GM21717 (cell line): ENCODE measurements at regions not wholly inside any gene's neighbourhood (a gene's known extent, or its start where the extent isn't known, plus 50 kb on each side); places are given as distances from the start of the nearest gene placed in this dataset.

ENCODE experiments used
- ATAC-seq: cut with Tn5 transposase; IDR thresholded peaks from one replicate; pipeline ENCODE4 v1.9.1; 2021; ENCODE audit warnings: mild to moderate bottlenecking, moderate library complexity; ENCODE audit not compliant: unreplicated experiment

GRCh38 chr6:148137652-148138051 lies 205.0 kb upstream of the SASH1 start:
- ATAC-seq = no peak

DNA sequence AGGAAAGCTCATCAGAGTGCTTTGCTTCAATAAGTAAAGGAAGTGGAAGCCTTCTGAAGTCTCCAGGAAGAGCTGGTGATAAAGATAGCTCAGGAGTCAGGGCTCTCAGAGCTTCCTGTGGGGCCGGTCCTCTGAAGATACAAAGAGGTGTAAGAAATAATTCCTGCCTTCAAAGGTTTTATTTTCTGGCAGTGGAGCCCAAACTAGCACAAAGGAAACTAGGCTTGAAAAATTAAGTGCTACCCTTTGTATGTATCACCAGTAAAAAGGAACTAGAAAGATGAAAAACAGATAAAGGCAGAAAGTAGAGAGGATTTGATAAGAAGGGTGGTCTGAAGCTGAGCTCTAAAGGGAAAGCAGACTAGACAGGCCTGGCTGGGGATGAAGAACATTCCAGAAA lies 204.1 kb upstream of the SASH1 start:
- ATAC-seq = no peak

- ATAC-seq = no peak
Measured at GRCh38 chr6:148140772-148141557, 201.7 kb upstream of the SASH1 start.

DNA sequence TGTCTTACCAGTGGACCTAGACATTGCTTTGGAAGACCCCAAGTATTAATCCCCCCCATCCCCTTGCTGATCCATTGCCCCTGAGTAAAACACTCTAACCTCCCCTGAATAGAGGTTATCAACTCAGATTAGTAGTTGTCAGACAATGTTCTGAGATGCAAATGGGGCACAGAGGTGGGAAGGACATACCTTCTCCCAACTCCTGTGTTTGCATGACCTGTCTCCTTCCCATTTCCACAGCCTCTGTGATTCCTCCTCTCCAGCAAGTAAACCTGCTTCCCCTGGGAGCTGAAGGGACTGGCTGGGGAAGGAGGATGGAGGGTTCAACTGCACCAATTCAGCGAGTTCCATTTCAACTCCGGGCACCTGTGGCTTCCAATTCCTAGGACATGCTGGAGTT lies 199.8 kb upstream of the SASH1 start:
- ATAC-seq = no peak

DNA sequence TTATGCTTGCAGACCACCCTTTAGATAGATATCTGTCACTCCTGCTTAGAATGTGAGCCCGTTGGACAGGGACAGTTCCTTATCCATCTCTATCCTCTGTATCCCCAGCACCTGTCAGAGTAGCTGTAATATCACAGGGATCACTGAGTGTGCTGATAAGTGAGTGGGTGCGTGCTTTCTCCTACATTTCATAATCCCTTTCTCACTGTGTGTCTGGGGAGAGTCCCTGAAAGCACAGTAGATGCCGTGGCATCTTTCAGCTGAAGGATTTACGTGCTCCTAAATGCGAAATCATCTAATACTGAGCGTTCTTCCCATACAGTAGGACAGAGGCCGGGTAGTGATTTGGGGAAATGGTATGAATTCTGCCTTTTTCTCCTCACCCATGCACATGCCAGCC lies 198.9 kb upstream of the SASH1 start:
- no peak for ATAC-seq

- peak; percentile 62 for ATAC-seq
Measured at GRCh38 chr6:148144917-148145521, 197.6 kb upstream of the SASH1 start.

GRCh38 chr6:148146717-148147462 lies 195.7 kb upstream of the SASH1 start:
- ATAC-seq = peak; percentile 49

- no peak for ATAC-seq
Measured at GRCh38 chr6:148147463-148147830, 195.2 kb upstream of the SASH1 start.

DNA sequence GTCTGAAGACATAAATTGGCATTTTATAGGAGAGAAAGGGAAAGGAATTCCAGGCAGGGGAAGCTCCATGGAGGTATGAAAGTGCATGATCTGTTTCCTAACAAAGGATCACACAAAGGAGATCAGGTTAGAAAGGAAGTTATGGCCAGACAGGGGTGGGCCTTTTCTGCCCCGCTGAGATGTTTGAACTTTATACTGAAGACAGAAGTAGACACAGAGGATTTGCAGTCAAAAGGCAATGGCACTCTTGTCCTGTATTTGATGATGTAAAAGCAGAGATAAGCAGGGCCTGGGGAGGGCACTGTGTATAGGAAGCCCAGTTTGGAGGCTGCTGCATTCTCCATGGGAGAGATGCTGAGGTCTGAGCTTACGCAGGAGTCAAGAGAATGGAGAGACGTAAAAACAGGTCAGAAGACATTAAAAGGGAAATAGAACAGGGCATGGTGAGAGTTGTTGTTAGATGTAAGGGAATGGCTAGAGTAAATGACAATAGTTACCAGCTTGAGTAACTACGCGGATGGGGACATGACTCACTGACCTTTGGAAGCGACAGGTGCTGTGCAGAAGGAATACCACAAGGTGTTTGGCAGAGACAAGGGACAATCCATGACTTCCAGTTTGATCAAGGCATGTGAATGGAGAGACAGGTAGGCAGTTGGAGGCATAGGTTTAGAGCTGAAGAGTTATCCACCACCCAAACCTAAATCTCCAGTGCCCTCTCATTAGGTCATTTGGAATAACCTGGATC lies 190.6 kb upstream of the SASH1 start:
- ATAC-seq = no peak

DNA sequence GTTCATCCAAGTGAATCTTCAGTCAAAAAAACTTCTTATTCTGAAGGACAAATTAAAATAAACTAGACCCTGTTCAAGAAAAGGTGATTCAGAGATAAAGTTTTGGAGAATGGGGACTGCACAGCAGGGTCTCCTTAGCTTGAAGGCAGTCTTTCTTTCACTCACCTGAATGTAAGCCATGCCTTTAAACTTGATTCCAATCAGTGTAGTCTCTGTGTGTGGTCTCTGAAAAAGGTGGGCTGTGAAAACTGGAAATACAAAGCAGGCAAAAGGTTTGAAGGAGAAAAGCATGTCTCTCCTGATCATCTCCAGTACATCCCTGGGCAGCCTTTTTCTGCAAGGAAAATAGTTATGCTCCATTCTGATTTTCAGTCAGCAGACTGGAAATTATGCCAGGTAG lies 188.0 kb upstream of the SASH1 start:
- no peak for ATAC-seq

- ATAC-seq = no peak
Measured at GRCh38 chr6:148155293-148155692, 187.3 kb upstream of the SASH1 start.

GRCh38 chr6:148157841-148158240 lies 184.8 kb upstream of the SASH1 start:
- no peak for ATAC-seq

GRCh38 chr6:148164645-148165044 lies 178.0 kb upstream of the SASH1 start:
- no peak for ATAC-seq

DNA sequence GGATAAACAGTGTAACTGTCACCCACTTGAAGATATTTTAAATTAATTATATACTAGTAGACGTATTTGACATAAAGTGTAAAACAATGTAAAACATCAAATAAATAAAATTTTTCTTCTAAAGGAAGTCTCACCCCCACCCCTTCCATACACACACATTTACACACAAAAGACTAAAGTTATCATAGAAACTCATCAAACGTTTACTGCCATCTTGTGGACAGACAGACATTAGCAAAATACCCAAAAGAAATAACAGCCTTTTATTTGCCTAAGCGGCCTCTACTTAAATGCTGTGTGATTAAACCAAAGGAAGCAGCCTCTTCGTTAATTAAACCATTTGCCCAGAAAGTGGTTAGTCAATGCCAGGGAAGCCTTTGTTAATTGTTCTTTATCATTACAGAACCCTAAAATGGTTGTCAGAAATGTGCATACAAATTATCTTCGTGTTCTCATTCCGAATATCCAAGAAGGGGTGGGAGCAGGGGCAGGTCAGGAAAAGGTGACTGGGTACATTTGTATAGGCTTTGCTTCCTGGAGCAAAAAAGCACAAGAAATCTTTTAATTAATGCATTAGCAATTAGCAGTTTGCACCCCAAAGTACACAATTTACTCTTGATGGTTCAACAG lies 176.2 kb upstream of the SASH1 start:
- no peak for ATAC-seq

GRCh38 chr6:148169706-148170105 lies 172.9 kb upstream of the SASH1 start:
- ATAC-seq = no peak

GRCh38 chr6:148170286-148170685 lies 172.4 kb upstream of the SASH1 start:
- ATAC-seq = no peak

- no peak for ATAC-seq
Measured at GRCh38 chr6:148173548-148173947, 169.1 kb upstream of the SASH1 start.

GRCh38 chr6:148175550-148176188 lies 167.0 kb upstream of the SASH1 start:
- ATAC-seq = no peak

DNA sequence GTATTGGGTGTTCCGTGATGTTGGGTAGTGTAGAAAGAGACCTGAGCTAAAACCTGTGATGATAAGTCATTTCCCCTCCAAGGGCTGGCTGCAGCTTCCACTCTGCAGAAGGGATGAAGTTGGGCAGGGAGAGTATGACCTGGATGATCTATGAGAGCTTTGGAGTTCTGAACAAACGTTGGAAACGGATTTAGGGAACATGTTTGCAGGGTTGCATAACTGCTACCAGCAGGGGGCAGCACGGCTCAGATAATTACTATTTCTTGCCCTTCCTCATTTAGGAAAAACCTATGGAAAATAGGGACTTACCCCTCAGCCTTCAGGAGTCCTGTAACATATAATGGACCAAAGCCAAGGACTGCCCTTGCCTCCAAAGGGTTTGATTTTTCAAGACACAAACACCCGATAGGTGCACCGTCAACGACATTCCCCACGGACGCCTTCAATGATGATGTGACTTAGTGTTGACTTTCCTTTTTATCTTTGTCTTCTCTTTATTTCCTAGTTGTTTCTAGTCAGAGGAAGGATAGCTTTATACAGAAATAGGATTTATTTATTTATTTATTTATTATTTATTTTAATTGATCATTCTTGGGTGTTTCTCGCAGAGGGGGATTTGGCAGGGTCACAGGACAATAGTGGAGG lies 164.9 kb upstream of the SASH1 start:
- no peak for ATAC-seq

GRCh38 chr6:148179786-148180185 lies 162.9 kb upstream of the SASH1 start:
- ATAC-seq = no peak
